Suprapubic skin (tissue), 4 donors: ENCODE measurements at regions not wholly inside any gene's neighbourhood (a gene's known extent, or its start where the extent isn't known, plus 50 kb on each side); places are given as distances from the start of the nearest gene placed in this dataset.

ENCODE experiments used
- EP300 ChIP-seq: sonication (generic); formaldehyde crosslinking; IDR thresholded peaks from one replicate; pipeline ENCODE4 v1.6.1; 2017; ENCODE audit warnings: antibody characterized with exemption
- POLR2A ChIP-seq, 2 donors: fragments of 450-650 bp; IDR thresholded peaks; one replicate each; pipeline ENCODE4 v1.6.1; 2017; ENCODE audit warnings: antibody characterized with exemption in 2 of 2, mild to moderate bottlenecking in 2 of 2, moderate library complexity in 2 of 2
- POLR2AphosphoS5 ChIP-seq, 3 donors: sonication (generic); formaldehyde crosslinking; IDR thresholded peaks; one replicate each; pipeline ENCODE4 v1.6.1; 2017; ENCODE audit warnings: antibody characterized with exemption in 3 of 3
- TF ChIP-seq, protein P1 (sequence below), 2 donors: fragments of 200-600 bp in 1 of 2; fragments of 450-650 bp in 1 of 2; sonication (generic) in 1 of 2; IDR thresholded peaks; one replicate each; pipeline ENCODE4 v1.5.1; 2016 to 2019; ENCODE audit warnings: antibody characterized with exemption in 2 of 2, mild to moderate bottlenecking in 1 of 2, moderate library complexity in 1 of 2

DNA sequence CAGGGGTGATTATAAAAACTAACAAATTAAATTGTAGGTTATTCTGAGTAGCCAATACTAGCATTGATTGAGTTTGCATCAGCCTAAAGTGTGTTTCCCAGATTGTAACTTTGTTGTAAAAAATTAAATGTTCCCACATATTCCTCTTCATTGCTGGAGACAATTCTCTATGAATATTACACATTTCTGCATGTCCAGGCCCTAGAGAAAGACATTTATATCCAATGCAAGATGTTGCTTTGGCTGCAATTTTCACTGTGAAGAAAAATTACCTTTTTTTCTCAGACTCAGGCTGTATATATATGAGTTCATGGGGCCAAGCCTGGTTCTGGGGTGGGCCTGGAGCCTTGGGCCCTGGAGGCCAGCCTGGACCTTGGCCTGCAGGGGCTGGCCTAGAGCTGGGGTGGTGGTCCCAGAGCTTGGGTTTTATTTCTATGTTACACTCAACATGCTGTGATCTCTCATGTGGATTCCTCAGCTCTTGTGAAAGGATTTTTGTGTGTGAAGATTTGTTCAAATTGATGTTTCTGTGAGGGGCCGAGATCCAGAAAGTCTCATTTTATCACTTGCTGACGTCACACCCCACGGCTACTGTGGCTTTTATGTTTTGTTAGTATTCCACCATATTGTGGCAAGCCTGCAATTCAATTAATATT lies 232.5 kb downstream of the SPATA31A1 start:
- TF ChIP-seq, protein P1, sequence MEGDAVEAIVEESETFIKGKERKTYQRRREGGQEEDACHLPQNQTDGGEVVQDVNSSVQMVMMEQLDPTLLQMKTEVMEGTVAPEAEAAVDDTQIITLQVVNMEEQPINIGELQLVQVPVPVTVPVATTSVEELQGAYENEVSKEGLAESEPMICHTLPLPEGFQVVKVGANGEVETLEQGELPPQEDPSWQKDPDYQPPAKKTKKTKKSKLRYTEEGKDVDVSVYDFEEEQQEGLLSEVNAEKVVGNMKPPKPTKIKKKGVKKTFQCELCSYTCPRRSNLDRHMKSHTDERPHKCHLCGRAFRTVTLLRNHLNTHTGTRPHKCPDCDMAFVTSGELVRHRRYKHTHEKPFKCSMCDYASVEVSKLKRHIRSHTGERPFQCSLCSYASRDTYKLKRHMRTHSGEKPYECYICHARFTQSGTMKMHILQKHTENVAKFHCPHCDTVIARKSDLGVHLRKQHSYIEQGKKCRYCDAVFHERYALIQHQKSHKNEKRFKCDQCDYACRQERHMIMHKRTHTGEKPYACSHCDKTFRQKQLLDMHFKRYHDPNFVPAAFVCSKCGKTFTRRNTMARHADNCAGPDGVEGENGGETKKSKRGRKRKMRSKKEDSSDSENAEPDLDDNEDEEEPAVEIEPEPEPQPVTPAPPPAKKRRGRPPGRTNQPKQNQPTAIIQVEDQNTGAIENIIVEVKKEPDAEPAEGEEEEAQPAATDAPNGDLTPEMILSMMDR (IDR thresholded peaks at IDR 0.05), result no peak
- TF ChIP-seq POLR2A (IDR thresholded peaks at IDR 0.05) (no peak), EP300 (no peak), POLR2AphosphoS5 (IDR thresholded peaks at IDR 0.05) (no peak)
